ENCODE measurements at regions not wholly inside any gene's neighbourhood (a gene's known extent, or its start where the extent isn't known, plus 50 kb on each side); places are given as distances from the start of the nearest gene placed in this dataset.

DNA sequence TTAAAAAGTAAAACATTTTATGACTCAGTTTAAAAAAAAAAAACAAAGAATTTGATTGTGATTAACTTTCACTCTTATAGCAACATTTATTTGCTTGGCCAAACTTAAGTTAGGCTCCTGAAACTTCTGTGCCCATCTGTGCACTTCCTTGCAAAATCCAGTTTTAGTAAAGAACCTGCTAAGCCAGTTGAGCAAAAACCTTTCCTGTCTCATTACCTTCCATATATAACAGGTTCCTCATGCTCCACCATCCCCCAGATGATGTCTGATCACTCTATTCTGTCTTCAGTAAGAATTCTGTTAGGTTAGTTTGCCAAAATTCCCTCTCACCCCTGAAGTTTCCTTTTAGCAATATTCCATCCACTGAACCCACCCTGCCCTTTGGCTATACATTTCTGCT, 1200.5 kb downstream of the C4orf33 start:
- no peak overlapping the region for H3K14ac ChIP-seq (replicated peaks; ENCODE audit: low read depth, low read length)
- no peak overlapping the region for H3K18ac ChIP-seq (ENCODE audit: low read depth, low read length)
- H2AK9ac ChIP-seq (replicated peaks; ENCODE audit: low read depth, low read length, poor library complexity), result no peak overlapping the region
- CTCF ChIA-PET, result no interaction called here
- H3K79me1 ChIP-seq (ENCODE audit: low read depth in 1 of 2, low read length in 2 of 2), result no peaks in the 10 kb centered on the region
- no peak overlapping the region for H2BK15ac ChIP-seq (ENCODE audit: low read depth, low read length)
- H3K9ac ChIP-seq (ENCODE audit: low read depth, low read length), result no peak overlapping the region
- H3K23ac ChIP-seq (ENCODE audit: low read depth, low read length), result no peak overlapping the region
- H3K4ac ChIP-seq (ENCODE audit: low read depth, low read length), result no peak overlapping the region
- H3K9me1 ChIP-seq (ENCODE audit: insufficient read depth, low read length), result no peaks in the 10 kb centered on the region
- H2BK5ac ChIP-seq (ENCODE audit: low read depth, low read length, poor library complexity, severe bottlenecking), result no peak overlapping the region
- H3K4me3 ChIP-seq (ENCODE audit: insufficient read depth, low read depth, low read length), result no peak overlapping the region
- no peaks in the 10 kb centered on the region for H3K27me3 ChIP-seq (ENCODE audit: control insufficient read depth, insufficient read depth, low read length)
- no TSS peak for BruUV-seq (replicated peaks)
- POLR2A ChIA-PET (ENCODE audit: unreplicated experiment), result no interaction called here
- H2AK5ac ChIP-seq (ENCODE audit: low read depth, low read length), result no peak overlapping the region
- ATAC-seq (ENCODE audit: low read depth) (no peak), DNase-seq (no peak)
- H3K4me1 ChIP-seq (ENCODE audit: control insufficient read depth, insufficient read depth, low read length), result no peaks in the 10 kb centered on the region
- no peak overlapping the region for H2AFZ ChIP-seq (replicated peaks; ENCODE audit: low read length, poor library complexity)
- no peak overlapping the region for H4K8ac ChIP-seq (ENCODE audit: low read depth in 2 of 2, low read length in 2 of 2)
- no peak overlapping the region for H3K4me2 ChIP-seq (ENCODE audit: low read depth, low read length)
- H3K9me3 ChIP-seq (ENCODE audit: control insufficient read depth, insufficient read depth, low read length), result peaks cover 2% of the 10 kb centered on the region; the same call in 1 of the 2 replicates
- no peaks in the 10 kb centered on the region for H4K20me1 ChIP-seq (ENCODE audit: insufficient read depth, low read length)
- in situ Hi-C loops (cut with MboI; ENCODE audit: low sequenced_read_pairs) (no loop called here), dilution Hi-C loops (cut with HindIII; ENCODE audit: low sequenced_read_pairs, unreplicated experiment) (no loop called here), intact Hi-C loops (cut with micrococcal nuclease) (no loop called here)
- H4K91ac ChIP-seq (ENCODE audit: insufficient read depth, low read depth, low read length), result no peak overlapping the region
- no peaks in the 10 kb centered on the region for H3K36me3 ChIP-seq (ENCODE audit: control insufficient read depth, insufficient read depth, low read length)
- H2BK120ac ChIP-seq (ENCODE audit: low read depth, low read length), result no peak overlapping the region
- no peak overlapping the region for H2BK20ac ChIP-seq (ENCODE audit: low read depth, low read length)
- H3K56ac ChIP-seq (ENCODE audit: extremely low read depth, insufficient read depth, low read length), result no peak overlapping the region
- no peak overlapping the region for H3K27ac ChIP-seq (ENCODE audit: insufficient read depth, low read length)
- H4K5ac ChIP-seq (ENCODE audit: low read depth, low read length), result no peak overlapping the region
- no peak for TF ChIP-seq CTCF (conservative IDR thresholded peaks at IDR 0.05; ENCODE audit: low read depth, low read length)
- no peak for TF ChIP-seq MAZ (IDR thresholded peaks at IDR 0.05; ENCODE audit: borderline replicate concordance, low read depth, low read length)
- TF ChIP-seq RFX5 (IDR thresholded peaks at IDR 0.05; ENCODE audit: low read depth, low read length), result no peak
- TF ChIP-seq MAFK (IDR thresholded peaks at IDR 0.05; ENCODE audit: low read depth, low read length), result no peak
- no peak for TF ChIP-seq RCOR1 (IDR thresholded peaks at IDR 0.05; ENCODE audit: insufficient replicate concordance, low read length)
- no peak for TF ChIP-seq BHLHE40 (IDR thresholded peaks at IDR 0.05; ENCODE audit: low read depth, low read length)
- TF ChIP-seq SMC3 (IDR thresholded peaks at IDR 0.05; ENCODE audit: low read depth, low read length), result no peak
- TF ChIP-seq POLR2A (IDR thresholded peaks at IDR 0.05; ENCODE audit: low read depth, low read length), result no peak
- TF ChIP-seq ELK1 (IDR thresholded peaks at IDR 0.05; ENCODE audit: borderline replicate concordance, low read depth, low read length), result no peak

Measured in IMR-90 (cell line).